GM12892 (cell line): ENCODE measurements at regions not wholly inside any gene's neighbourhood (a gene's known extent, or its start where the extent isn't known, plus 50 kb on each side); places are given as distances from the start of the nearest gene placed in this dataset.

Source experiments
- POLR2A ChIP-seq: IDR thresholded peaks from 2 replicates; pipeline ENCODE4 v1.6.1; 2011; ENCODE audit warnings: low read depth, low read length, control low read depth
- POLR2AphosphoS5 ChIP-seq: IDR thresholded peaks from 2 replicates; pipeline ENCODE4 v1.6.1; 2011; ENCODE audit warnings: low read depth, low read length, control low read depth
- TAF1 ChIP-seq: IDR thresholded peaks from 2 replicates; pipeline ENCODE4 v1.6.1; 2011; ENCODE audit warnings: low read depth, mild to moderate bottlenecking, control low read depth, low read length, borderline replicate concordance

GRCh38 chr4:26059391-26060154 lies 145.6 kb downstream of the SMIM20 start:
- TF ChIP-seq POLR2A (no peak), POLR2AphosphoS5 (no peak), TAF1 (no peak)
